ENCODE measurements at regions not wholly inside any gene's neighbourhood (a gene's known extent, or its start where the extent isn't known, plus 50 kb on each side); places are given as distances from the start of the nearest gene placed in this dataset.

- no peak for DNase-seq (ENCODE audit: low spot score in 2 of 2)
Observed at GRCh38 chr10:78184851-78185692, 151.4 kb downstream of the RPS24 start.

GRCh38 chr10:78185693-78186055 is 152.0 kb downstream of the RPS24 start:
- no peaks in the 10 kb centered on the region for H3K9me3 ChIP-seq
- H3K36me3 ChIP-seq: no peaks in the 10 kb centered on the region
- H3K27me3 ChIP-seq: no peaks in the 10 kb centered on the region
- H3K4me1 ChIP-seq: peaks cover 3% of the 10 kb centered on the region
- DNase-seq (ENCODE audit: low spot score in 2 of 2): no peak
- WGBS: 90% methylated on average over 2 of the region's 2 CpGs
- no peak for TF ChIP-seq POLR2A (IDR thresholded peaks at IDR 0.05)
- H3K4me3 ChIP-seq: no peak overlapping the region
- no peak overlapping the region for H3K27ac ChIP-seq

More at GRCh38 chr10:78184851-78185692, 151.4 kb downstream of the RPS24 start:
- no peak overlapping the region for H3K4me3 ChIP-seq
- peaks cover 3% of the 10 kb centered on the region for H3K4me1 ChIP-seq
- no peak overlapping the region for H3K27ac ChIP-seq
- no peaks in the 10 kb centered on the region for H3K9me3 ChIP-seq
- WGBS: 87% methylated on average over 19 of the region's 19 CpGs
- no peaks in the 10 kb centered on the region for H3K36me3 ChIP-seq
- TF ChIP-seq POLR2A (IDR thresholded peaks at IDR 0.05) (no peak), POLR2AphosphoS5 (IDR thresholded peaks at IDR 0.05) (no peak), EP300 (IDR thresholded peaks at IDR 0.05) (no peak), CTCF (IDR thresholded peaks at IDR 0.05) (no peak)
- no peaks in the 10 kb centered on the region for H3K27me3 ChIP-seq

GRCh38 chr10:78186572-78186971 is 152.9 kb downstream of the RPS24 start:
- H3K27ac ChIP-seq: no peak overlapping the region
- peaks cover 3% of the 10 kb centered on the region for H3K4me1 ChIP-seq
- no peak for DNase-seq (ENCODE audit: low spot score in 2 of 2)
- TF ChIP-seq CTCF (IDR thresholded peaks at IDR 0.05) (no peak), POLR2A (IDR thresholded peaks at IDR 0.05) (no peak), EP300 (IDR thresholded peaks at IDR 0.05) (no peak), POLR2AphosphoS5 (IDR thresholded peaks at IDR 0.05) (no peak)
- WGBS: 93% methylated on average over 3 of the region's 3 CpGs
- H3K4me3 ChIP-seq: no peak overlapping the region
- H3K36me3 ChIP-seq: no peaks in the 10 kb centered on the region
- H3K27me3 ChIP-seq: no peaks in the 10 kb centered on the region
- H3K9me3 ChIP-seq: no peaks in the 10 kb centered on the region

- peaks cover 3% of the 10 kb centered on the region for H3K27me3 ChIP-seq
- H3K27ac ChIP-seq: no peak overlapping the region
- no peaks in the 10 kb centered on the region for H3K9me3 ChIP-seq
- 96% methylated on average over 2 of the region's 2 CpGs for WGBS
- DNase-seq (ENCODE audit: low spot score in 2 of 2): no peak
- H3K36me3 ChIP-seq: no peaks in the 10 kb centered on the region
- no peak overlapping the region for H3K4me3 ChIP-seq
- H3K4me1 ChIP-seq: peaks cover 3% of the 10 kb centered on the region
- TF ChIP-seq EP300 (IDR thresholded peaks at IDR 0.05) (no peak), CTCF (IDR thresholded peaks at IDR 0.05) (no peak), POLR2A (IDR thresholded peaks at IDR 0.05) (no peak)
Observed at GRCh38 chr10:78187371-78187770, 153.7 kb downstream of the RPS24 start.

GRCh38 chr10:78188446-78188845 is 154.8 kb downstream of the RPS24 start:
- TF ChIP-seq POLR2AphosphoS5 (IDR thresholded peaks at IDR 0.05): no peak
- no peak for TF ChIP-seq CTCF (IDR thresholded peaks at IDR 0.05)
- no peak for TF ChIP-seq POLR2A (IDR thresholded peaks at IDR 0.05)
- TF ChIP-seq EP300 (IDR thresholded peaks at IDR 0.05): no peak
- peaks cover 3% of the 10 kb centered on the region for H3K4me1 ChIP-seq
- no peak for DNase-seq (ENCODE audit: low spot score in 2 of 2)
- H3K36me3 ChIP-seq: no peaks in the 10 kb centered on the region
- no peak overlapping the region for H3K4me3 ChIP-seq
- peaks cover 3% of the 10 kb centered on the region for H3K27me3 ChIP-seq
- no peak overlapping the region for H3K27ac ChIP-seq
- 96% methylated on average over 4 of the region's 4 CpGs for WGBS
- H3K9me3 ChIP-seq: no peaks in the 10 kb centered on the region

Data from suprapubic skin (tissue), 4 donors.